CD14-positive monocyte (primary cell): ENCODE measurements at regions not wholly inside any gene's neighbourhood (a gene's known extent, or its start where the extent isn't known, plus 50 kb on each side); places are given as distances from the start of the nearest gene placed in this dataset.

Experiments used
- DNase-seq, 3 donors: peaks; one replicate each; pipeline ENCODE4 v3.0.0-alpha.2; 2011 to 2022
- H2AFZ ChIP-seq: 2 replicates; pipeline ENCODE4 v1.6.0; 2012; ENCODE audit warnings: mild to moderate bottlenecking, low read depth, low read length, inconsistent platforms; ENCODE audit not compliant: insufficient read depth, poor library complexity, severe bottlenecking
- H3K27ac ChIP-seq, 2 donors: 1 replicate in 1 of 2; 2 replicates in 1 of 2; pipeline ENCODE4 v1.5.1; 2012 to 2013; ENCODE audit warnings: low read length in 2 of 2, control low read depth in 1 of 2, inconsistent platforms in 1 of 2, low read depth in 1 of 2, mild to moderate bottlenecking in 1 of 2
- H3K27me3 ChIP-seq, 2 donors: one replicate each; pipeline versions ENCODE4 v1.6.0 to v1.6.1; 2011 to 2013; ENCODE audit warnings: low read length in 2 of 2; ENCODE audit not compliant: control insufficient read depth in 2 of 2, insufficient read depth in 2 of 2
- H3K36me3 ChIP-seq, 2 donors: replicated peaks in 1 of 2; 1 replicate in 1 of 2; 2 replicates in 1 of 2; pipeline versions ENCODE4 v1.5.1 to v1.6.1; 2012 to 2013; ENCODE audit warnings: low read length in 2 of 2, control low read depth in 1 of 2, inconsistent platforms in 1 of 2, mild to moderate bottlenecking in 1 of 2; ENCODE audit not compliant: insufficient read depth in 2 of 2, control insufficient read depth in 1 of 2
- H3K4me1 ChIP-seq, 2 donors: 1 replicate in 1 of 2; 2 replicates in 1 of 2; pipeline versions ENCODE4 v1.5.1 to v1.6.1; 2012 to 2013; ENCODE audit warnings: low read length in 2 of 2, control low read depth in 1 of 2, inconsistent platforms in 1 of 2, mild to moderate bottlenecking in 1 of 2, moderate library complexity in 1 of 2; ENCODE audit not compliant: insufficient read depth in 2 of 2, control insufficient read depth in 1 of 2
- H3K4me2 ChIP-seq: replicated peaks from 2 replicates; pipeline ENCODE3; 2012; ENCODE audit warnings: low read length, moderate library complexity, mild to moderate bottlenecking; ENCODE audit not compliant: poor library complexity, severe bottlenecking; ENCODE audit errors: extremely low read depth
- H3K4me3 ChIP-seq, 3 experiments: fragments of 200-600 bp in 1 of 3; sonication (generic) in 1 of 3; replicated peaks in 1 of 3; 1 replicate in 2 of 3; 2 replicates in 1 of 3; pipeline ENCODE4 v1.5.1; 2011 to 2013; ENCODE audit warnings: low read length in 3 of 3, mild to moderate bottlenecking in 3 of 3, control low read depth in 2 of 3, low read depth in 2 of 3, inconsistent platforms in 1 of 3, moderate library complexity in 1 of 3
- H3K79me2 ChIP-seq: 2 replicates; pipeline ENCODE4 v1.6.0; 2012; ENCODE audit warnings: mild to moderate bottlenecking, control low read depth, inconsistent platforms, low read length, moderate library complexity; ENCODE audit not compliant: insufficient read depth
- H3K9ac ChIP-seq: 2 replicates; pipeline ENCODE4 v1.6.0; 2017; ENCODE audit warnings: low read length, mild to moderate bottlenecking; ENCODE audit not compliant: insufficient read depth, poor library complexity, severe bottlenecking
- H3K9me3 ChIP-seq, 2 donors: replicated peaks in 1 of 2; 1 replicate in 1 of 2; 2 replicates in 1 of 2; pipeline versions ENCODE4 v1.5.1 to v1.6.1; 2012 to 2013; ENCODE audit warnings: low read length in 2 of 2, control low read depth in 1 of 2; ENCODE audit not compliant: control insufficient read depth in 1 of 2, insufficient read depth in 1 of 2
- H4K20me1 ChIP-seq: 2 replicates; pipeline ENCODE4 v1.6.0; 2012; ENCODE audit warnings: mild to moderate bottlenecking, low read length, control low read depth, moderate library complexity; ENCODE audit not compliant: insufficient read depth
- H3K27ac Mint-ChIP-seq, 7 donors: one replicate each; pipeline ENCODE4 v1.8.0; 2020; ENCODE audit warnings: mild to moderate bottlenecking in 7 of 7, mixed read lengths in 7 of 7, moderate library complexity in 6 of 7, inconsistent platforms in 2 of 7
- H3K27me3 Mint-ChIP-seq, 3 donors: one replicate each; pipeline ENCODE4 v1.8.0; 2021 to 2022; ENCODE audit warnings: low read depth in 3 of 3, mild to moderate bottlenecking in 3 of 3, mixed read lengths in 3 of 3, moderate library complexity in 3 of 3, inconsistent platforms in 1 of 3
- H3K36me3 Mint-ChIP-seq, 2 donors: one replicate each; pipeline ENCODE4 v1.8.0; 2020; ENCODE audit warnings: mixed read lengths in 2 of 2, inconsistent platforms in 1 of 2, mild to moderate bottlenecking in 1 of 2
- H3K4me1 Mint-ChIP-seq: one replicate; pipeline ENCODE4 v1.8.0; 2020; ENCODE audit warnings: mild to moderate bottlenecking, mixed read lengths
- H3K4me3 Mint-ChIP-seq, 2 donors: one replicate each; pipeline ENCODE4 v1.8.0; 2020; ENCODE audit warnings: mild to moderate bottlenecking in 2 of 2, mixed read lengths in 2 of 2, moderate library complexity in 1 of 2
- H3K9me3 Mint-ChIP-seq, 7 donors: one replicate each; pipeline ENCODE4 v1.8.0; 2020 to 2022; ENCODE audit warnings: mixed read lengths in 7 of 7, mild to moderate bottlenecking in 6 of 7, moderate library complexity in 6 of 7, inconsistent platforms in 2 of 7
- CTCF ChIP-seq: fragments of 200-600 bp; IDR thresholded peaks from one replicate; pipeline ENCODE4 v1.8.0; 2022; ENCODE audit warnings: antibody characterized with exemption, mild to moderate bottlenecking
- WGBS: methylation state at CpG from one replicate; pipeline ENCODE4 v1.1.5; 2013; ENCODE audit warnings: missing lambda C conversion rate; ENCODE audit not compliant: insufficient coverage; 5-methylcytosine and 5-hydroxymethylcytosine counted together
- intact Hi-C, 2 donors: fragments of 100-400 bp; cut with micrococcal nuclease; formaldehyde crosslinking; loops; one replicate each; pipeline versions ENCODE4 v1.15.0 to v1.15.1; 2023

GRCh38 chr9:106356924-106357323, 506.0 kb upstream of the ZNF462 start:
- Mint-ChIP-seq H3K27ac (no peak overlapping the region), H3K27me3 (peaks cover 0 to 2% (median 0%) of the 10 kb centered on the region in 3 donors), H3K4me3 (no peak overlapping the region), H3K4me1 (no peaks in the 10 kb centered on the region), H3K9me3 (peaks cover 0 to 9% (median 6%) of the 10 kb centered on the region in 7 donors), H3K36me3 (no peaks in the 10 kb centered on the region)
- no peak overlapping the region for H3K4me2 ChIP-seq
- no peak for DNase-seq
- peaks cover 0 to 11% of the 10 kb centered on the region in 2 donors for H3K9me3 ChIP-seq
- H3K79me2 ChIP-seq = no peaks in the 10 kb centered on the region
- H4K20me1 ChIP-seq = no peaks in the 10 kb centered on the region
- no peak overlapping the region for H3K27ac ChIP-seq
- H2AFZ ChIP-seq = no peak overlapping the region
- H3K4me3 ChIP-seq = no peak overlapping the region
- TF ChIP-seq CTCF = no peak
- H3K4me1 ChIP-seq = no peaks in the 10 kb centered on the region
- intact Hi-C loops = no loop called here
- no peaks in the 10 kb centered on the region for H3K36me3 ChIP-seq
- no peak overlapping the region for H3K9ac ChIP-seq
- H3K27me3 ChIP-seq = no peaks in the 10 kb centered on the region

DNA sequence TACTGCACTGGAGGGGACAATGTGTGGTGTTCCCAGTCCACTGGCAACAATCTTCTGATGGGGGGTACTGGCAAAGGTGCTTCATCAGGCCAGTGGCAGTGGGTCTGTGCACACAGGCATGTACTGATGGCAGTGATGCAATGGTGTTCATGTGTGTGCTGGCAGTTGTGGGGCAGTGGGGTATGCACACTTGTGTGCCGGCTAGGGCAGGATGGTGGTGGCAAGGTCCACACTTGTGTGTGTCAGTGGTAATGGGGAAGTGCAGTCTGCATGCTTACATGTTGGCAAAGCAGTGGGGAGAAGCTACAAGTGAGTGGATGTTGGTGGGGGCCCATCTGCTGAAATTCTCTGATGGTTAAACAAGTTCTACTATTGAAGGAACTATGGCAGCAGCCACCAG, 504.6 kb upstream of the ZNF462 start:
- no peak overlapping the region for H3K27ac Mint-ChIP-seq
- Histone ChIP-seq H3K4me1 (no peaks in the 10 kb centered on the region), H3K9me3 (peaks cover 0 to 11% of the 10 kb centered on the region in 2 donors), H4K20me1 (no peaks in the 10 kb centered on the region), H3K4me2 (no peak overlapping the region), H3K27ac (no peak overlapping the region), H2AFZ (no peak overlapping the region), H3K4me3 (no peak overlapping the region), H3K9ac (no peak overlapping the region), H3K79me2 (no peaks in the 10 kb centered on the region), H3K27me3 (no peaks in the 10 kb centered on the region), H3K36me3 (no peaks in the 10 kb centered on the region)
- H3K4me3 Mint-ChIP-seq = no peak overlapping the region
- H3K4me1 Mint-ChIP-seq = no peaks in the 10 kb centered on the region
- 92% methylated on average over 1 of the region's 1 CpG for WGBS
- intact Hi-C loops = no loop called here
- no peak for TF ChIP-seq CTCF
- H3K9me3 Mint-ChIP-seq = peaks cover 0 to 9% (median 6%) of the 10 kb centered on the region in 7 donors
- DNase-seq = no peak
- H3K27me3 Mint-ChIP-seq = peaks cover 0 to 2% (median 0%) of the 10 kb centered on the region in 3 donors
- H3K36me3 Mint-ChIP-seq = no peaks in the 10 kb centered on the region
